ENCODE measurements at regions not wholly inside any gene's neighbourhood (a gene's known extent, or its start where the extent isn't known, plus 50 kb on each side); places are given as distances from the start of the nearest gene placed in this dataset.

GRCh38 chr1:108028841-108029388, 63.9 kb upstream of the VAV3 start:
- ATAC-seq = no peak
- POLR2A ChIA-PET = no interaction called here

GRCh38 chr1:108027389-108027788, 62.4 kb upstream of the VAV3 start:
- no peaks in the 10 kb centered on the region for H3K4me1 Mint-ChIP-seq
- H3K27ac Mint-ChIP-seq = no peak overlapping the region
- ChIA-PET CTCF (interaction anchor here (1.2 kb wide), 1 partner anchor 14 kb away, joined by 3 read pairs; no protein-coding TSS in a partner anchor), POLR2A (no interaction called here)
- ATAC-seq (no peak), DNase-seq (ENCODE audit: low spot score) (no peak)
- H3K9me3 Mint-ChIP-seq = peaks cover 11% of the 10 kb centered on the region
- no peak for TF ChIP-seq ZNF425 (CRISPR knock-in tag; conservative IDR thresholded peaks at IDR 0.05)
- TF ChIP-seq EMX1 (CRISPR knock-in tag; IDR thresholded peaks at IDR 0.05) = no peak
- no peak for TF ChIP-seq USF2 (CRISPR knock-in tag; IDR thresholded peaks at IDR 0.05)
- TF ChIP-seq ZNF263 (CRISPR knock-in tag; IDR thresholded peaks at IDR 0.05; ENCODE audit: low read depth) = no peak
- TF ChIP-seq ZNF512 (CRISPR knock-in tag; IDR thresholded peaks at IDR 0.05; ENCODE audit: borderline replicate concordance) = no peak
- H3K4me3 Mint-ChIP-seq = no peak overlapping the region
- H3K27me3 Mint-ChIP-seq (ENCODE audit: low read depth) = no peaks in the 10 kb centered on the region
- peaks cover 3% of the 10 kb centered on the region for H3K36me3 Mint-ChIP-seq

More at GRCh38 chr1:108028841-108029388, 63.9 kb upstream of the VAV3 start:
- Mint-ChIP-seq H3K4me3 (no peak overlapping the region), H3K27me3 (ENCODE audit: low read depth) (no peaks in the 10 kb centered on the region), H3K36me3 (no peaks in the 10 kb centered on the region; the same call in 1 of the 2 replicates), H3K9me3 (peaks cover 4% of the 10 kb centered on the region), H3K27ac (no peak overlapping the region), H3K4me1 (peaks cover 4% of the 10 kb centered on the region)
- CTCF ChIA-PET = no interaction called here
- DNase-seq (ENCODE audit: low spot score) = no peak
- TF ChIP-seq NFYB (CRISPR knock-in tag; conservative IDR thresholded peaks at IDR 0.05; ENCODE audit: low read depth) (no peak), SMAD3 (CRISPR knock-in tag; IDR thresholded peaks at IDR 0.05; ENCODE audit: borderline replicate concordance) (no peak), IRF2 (CRISPR knock-in tag; IDR thresholded peaks at IDR 0.05; ENCODE audit: borderline replicate concordance, low read depth) (no peak), KAT7 (CRISPR knock-in tag; IDR thresholded peaks at IDR 0.05; ENCODE audit: borderline replicate concordance) (no peak), FOXJ3 (CRISPR knock-in tag; IDR thresholded peaks at IDR 0.05; ENCODE audit: borderline replicate concordance) (no peak), NFE2L1 (CRISPR knock-in tag; IDR thresholded peaks at IDR 0.05) (no peak), ETV6 (CRISPR knock-in tag; IDR thresholded peaks at IDR 0.05) (no peak), CDX4 (CRISPR knock-in tag; IDR thresholded peaks at IDR 0.05; ENCODE audit: borderline replicate concordance) (no peak), ZNF671 (CRISPR knock-in tag; IDR thresholded peaks at IDR 0.05) (no peak), NR1H2 (CRISPR knock-in tag; IDR thresholded peaks at IDR 0.05) (no peak), SOX15 (CRISPR knock-in tag; IDR thresholded peaks at IDR 0.05) (no peak), ESRRA (CRISPR knock-in tag; IDR thresholded peaks at IDR 0.05; ENCODE audit: borderline replicate concordance) (no peak), TCF7 (CRISPR knock-in tag; IDR thresholded peaks at IDR 0.05; ENCODE audit: low read depth) (no peak)
- TF ChIP-seq, protein P1, sequence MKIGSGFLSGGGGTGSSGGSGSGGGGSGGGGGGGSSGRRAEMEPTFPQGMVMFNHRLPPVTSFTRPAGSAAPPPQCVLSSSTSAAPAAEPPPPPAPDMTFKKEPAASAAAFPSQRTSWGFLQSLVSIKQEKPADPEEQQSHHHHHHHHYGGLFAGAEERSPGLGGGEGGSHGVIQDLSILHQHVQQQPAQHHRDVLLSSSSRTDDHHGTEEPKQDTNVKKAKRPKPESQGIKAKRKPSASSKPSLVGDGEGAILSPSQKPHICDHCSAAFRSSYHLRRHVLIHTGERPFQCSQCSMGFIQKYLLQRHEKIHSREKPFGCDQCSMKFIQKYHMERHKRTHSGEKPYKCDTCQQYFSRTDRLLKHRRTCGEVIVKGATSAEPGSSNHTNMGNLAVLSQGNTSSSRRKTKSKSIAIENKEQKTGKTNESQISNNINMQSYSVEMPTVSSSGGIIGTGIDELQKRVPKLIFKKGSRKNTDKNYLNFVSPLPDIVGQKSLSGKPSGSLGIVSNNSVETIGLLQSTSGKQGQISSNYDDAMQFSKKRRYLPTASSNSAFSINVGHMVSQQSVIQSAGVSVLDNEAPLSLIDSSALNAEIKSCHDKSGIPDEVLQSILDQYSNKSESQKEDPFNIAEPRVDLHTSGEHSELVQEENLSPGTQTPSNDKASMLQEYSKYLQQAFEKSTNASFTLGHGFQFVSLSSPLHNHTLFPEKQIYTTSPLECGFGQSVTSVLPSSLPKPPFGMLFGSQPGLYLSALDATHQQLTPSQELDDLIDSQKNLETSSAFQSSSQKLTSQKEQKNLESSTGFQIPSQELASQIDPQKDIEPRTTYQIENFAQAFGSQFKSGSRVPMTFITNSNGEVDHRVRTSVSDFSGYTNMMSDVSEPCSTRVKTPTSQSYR (CRISPR knock-in tag; IDR thresholded peaks at IDR 0.05) = no peak
- TF ChIP-seq, protein P2, sequence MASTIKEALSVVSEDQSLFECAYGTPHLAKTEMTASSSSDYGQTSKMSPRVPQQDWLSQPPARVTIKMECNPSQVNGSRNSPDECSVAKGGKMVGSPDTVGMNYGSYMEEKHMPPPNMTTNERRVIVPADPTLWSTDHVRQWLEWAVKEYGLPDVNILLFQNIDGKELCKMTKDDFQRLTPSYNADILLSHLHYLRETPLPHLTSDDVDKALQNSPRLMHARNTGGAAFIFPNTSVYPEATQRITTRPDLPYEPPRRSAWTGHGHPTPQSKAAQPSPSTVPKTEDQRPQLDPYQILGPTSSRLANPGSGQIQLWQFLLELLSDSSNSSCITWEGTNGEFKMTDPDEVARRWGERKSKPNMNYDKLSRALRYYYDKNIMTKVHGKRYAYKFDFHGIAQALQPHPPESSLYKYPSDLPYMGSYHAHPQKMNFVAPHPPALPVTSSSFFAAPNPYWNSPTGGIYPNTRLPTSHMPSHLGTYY (CRISPR knock-in tag; IDR thresholded peaks at IDR 0.05) = no peak
